ENCODE measurements at regions not wholly inside any gene's neighbourhood (a gene's known extent, or its start where the extent isn't known, plus 50 kb on each side); places are given as distances from the start of the nearest gene placed in this dataset.

- Mint-ChIP-seq H3K27me3 (ENCODE audit: low read depth) (peaks cover 24% of the 10 kb centered on the region), H3K4me1 (ENCODE audit: low read depth) (peaks cover 57% of the 10 kb centered on the region), H3K9me3 (peaks cover 10% of the 10 kb centered on the region), H3K4me3 (ENCODE audit: low read depth) (no peak overlapping the region), H3K36me3 (ENCODE audit: low read depth) (peaks cover 2% of the 10 kb centered on the region), H3K27ac (no peak overlapping the region)
- intact Hi-C loops (cut with micrococcal nuclease) = loop anchor here (1.0 to 2.0 kb wide), 2 partner anchors 17 to 24 kb away; no protein-coding TSS in a partner anchor
- DNase-seq (ENCODE audit: low spot score) = no peak
Observed at GRCh38 chr15:70503798-70504298, 259.5 kb downstream of the UACA start.

- H3K9me3 Mint-ChIP-seq = peaks cover 4% of the 10 kb centered on the region
- peaks cover 50% of the 10 kb centered on the region for H3K4me1 Mint-ChIP-seq (ENCODE audit: low read depth)
- no peak overlapping the region for H3K4me3 Mint-ChIP-seq (ENCODE audit: low read depth)
- intact Hi-C loops (cut with micrococcal nuclease) = no loop called here
- H3K27ac Mint-ChIP-seq = no peak overlapping the region
- peaks cover 29% of the 10 kb centered on the region for H3K27me3 Mint-ChIP-seq (ENCODE audit: low read depth)
- no peaks in the 10 kb centered on the region for H3K36me3 Mint-ChIP-seq (ENCODE audit: low read depth)
- no peak for DNase-seq (ENCODE audit: low spot score)
Observed at GRCh38 chr15:70503073-70503745, 260.1 kb downstream of the UACA start.

GRCh38 chr15:70502529-70502928 is 260.8 kb downstream of the UACA start:
- intact Hi-C loops (cut with micrococcal nuclease) = no loop called here
- Mint-ChIP-seq H3K4me1 (ENCODE audit: low read depth) (peaks cover 47% of the 10 kb centered on the region), H3K36me3 (ENCODE audit: low read depth) (no peaks in the 10 kb centered on the region), H3K27me3 (ENCODE audit: low read depth) (peaks cover 35% of the 10 kb centered on the region), H3K27ac (no peak overlapping the region), H3K9me3 (peaks cover 4% of the 10 kb centered on the region), H3K4me3 (ENCODE audit: low read depth) (no peak overlapping the region)
- no peak for DNase-seq (ENCODE audit: low spot score)

GRCh38 chr15:70501849-70502248 is 261.5 kb downstream of the UACA start:
- H3K4me1 Mint-ChIP-seq (ENCODE audit: low read depth) = peaks cover 47% of the 10 kb centered on the region
- no peak overlapping the region for H3K4me3 Mint-ChIP-seq (ENCODE audit: low read depth)
- DNase-seq (ENCODE audit: low spot score) = no peak
- intact Hi-C loops (cut with micrococcal nuclease) = no loop called here
- peaks cover 37% of the 10 kb centered on the region for H3K27me3 Mint-ChIP-seq (ENCODE audit: low read depth)
- H3K27ac Mint-ChIP-seq = no peak overlapping the region
- no peaks in the 10 kb centered on the region for H3K36me3 Mint-ChIP-seq (ENCODE audit: low read depth)
- H3K9me3 Mint-ChIP-seq = peaks cover 2% of the 10 kb centered on the region

GRCh38 chr15:70501121-70501727 is 262.1 kb downstream of the UACA start:
- no peaks in the 10 kb centered on the region for H3K36me3 Mint-ChIP-seq (ENCODE audit: low read depth)
- peaks cover 42% of the 10 kb centered on the region for H3K27me3 Mint-ChIP-seq (ENCODE audit: low read depth)
- intact Hi-C loops (cut with micrococcal nuclease) = no loop called here
- peaks cover 45% of the 10 kb centered on the region for H3K4me1 Mint-ChIP-seq (ENCODE audit: low read depth)
- no peak overlapping the region for H3K27ac Mint-ChIP-seq
- no peaks in the 10 kb centered on the region for H3K9me3 Mint-ChIP-seq
- DNase-seq (ENCODE audit: low spot score) = no peak
- no peak overlapping the region for H3K4me3 Mint-ChIP-seq (ENCODE audit: low read depth)

- peaks cover 53% of the 10 kb centered on the region for H3K27me3 Mint-ChIP-seq (ENCODE audit: low read depth)
- H3K4me3 Mint-ChIP-seq (ENCODE audit: low read depth) = no peak overlapping the region
- no peak for DNase-seq (ENCODE audit: low spot score)
- H3K9me3 Mint-ChIP-seq = no peaks in the 10 kb centered on the region
- intact Hi-C loops (cut with micrococcal nuclease) = loop anchor here (10.0 kb wide), 1 partner anchor 1175 kb away; no protein-coding TSS in a partner anchor
- no peak overlapping the region for H3K27ac Mint-ChIP-seq
- no peaks in the 10 kb centered on the region for H3K36me3 Mint-ChIP-seq (ENCODE audit: low read depth)
- H3K4me1 Mint-ChIP-seq (ENCODE audit: low read depth) = peaks cover 40% of the 10 kb centered on the region
Observed at GRCh38 chr15:70499791-70500190, 263.6 kb downstream of the UACA start.

- no peak overlapping the region for H3K4me3 Mint-ChIP-seq (ENCODE audit: low read depth)
- H3K36me3 Mint-ChIP-seq (ENCODE audit: low read depth) = no peaks in the 10 kb centered on the region
- H3K4me1 Mint-ChIP-seq (ENCODE audit: low read depth) = peaks cover 39% of the 10 kb centered on the region
- intact Hi-C loops (cut with micrococcal nuclease) = loop anchor here (10.0 kb wide), 1 partner anchor 1173 kb away; no protein-coding TSS in a partner anchor
- no peak for DNase-seq (ENCODE audit: low spot score)
- H3K9me3 Mint-ChIP-seq = no peaks in the 10 kb centered on the region
- H3K27me3 Mint-ChIP-seq (ENCODE audit: low read depth) = peaks cover 57% of the 10 kb centered on the region
- no peak overlapping the region for H3K27ac Mint-ChIP-seq
Observed at GRCh38 chr15:70498096-70498626, 265.2 kb downstream of the UACA start.

- H3K4me3 Mint-ChIP-seq (ENCODE audit: low read depth) = no peak overlapping the region
- H3K9me3 Mint-ChIP-seq = no peaks in the 10 kb centered on the region
- peaks cover 57% of the 10 kb centered on the region for H3K27me3 Mint-ChIP-seq (ENCODE audit: low read depth)
- no peaks in the 10 kb centered on the region for H3K36me3 Mint-ChIP-seq (ENCODE audit: low read depth)
- peaks cover 39% of the 10 kb centered on the region for H3K4me1 Mint-ChIP-seq (ENCODE audit: low read depth)
- no peak for DNase-seq (ENCODE audit: low spot score)
- intact Hi-C loops (cut with micrococcal nuclease) = loop anchor here (10.0 kb wide), 1 partner anchor 1173 kb away; no protein-coding TSS in a partner anchor
- H3K27ac Mint-ChIP-seq = no peak overlapping the region
Observed at GRCh38 chr15:70497661-70498060, 265.7 kb downstream of the UACA start.

- intact Hi-C loops (cut with micrococcal nuclease) = loop anchor here (10.0 kb wide), 1 partner anchor 1171 kb away; no protein-coding TSS in a partner anchor
- Mint-ChIP-seq H3K36me3 (ENCODE audit: low read depth) (no peaks in the 10 kb centered on the region), H3K4me1 (ENCODE audit: low read depth) (peaks cover 51% of the 10 kb centered on the region)
Observed at GRCh38 chr15:70495991-70496599, 267.3 kb downstream of the UACA start.

GRCh38 chr15:70494852-70495571 is 268.3 kb downstream of the UACA start:
- intact Hi-C loops (cut with micrococcal nuclease) = loop anchor here (1.0 to 10.0 kb wide), 2 partner anchors 9 to 1170 kb away; no protein-coding TSS in a partner anchor

More at GRCh38 chr15:70495991-70496599, 267.3 kb downstream of the UACA start:
- no peaks in the 10 kb centered on the region for H3K9me3 Mint-ChIP-seq
- no peak for DNase-seq (ENCODE audit: low spot score)
- H3K4me3 Mint-ChIP-seq (ENCODE audit: low read depth) = no peak overlapping the region
- peaks cover 51% of the 10 kb centered on the region for H3K27me3 Mint-ChIP-seq (ENCODE audit: low read depth)
- H3K27ac Mint-ChIP-seq = no peak overlapping the region

GRCh38 chr15:70494517-70494851 is 268.9 kb downstream of the UACA start:
- intact Hi-C loops (cut with micrococcal nuclease) = loop anchor here (1.0 to 10.0 kb wide), 2 partner anchors 8 to 1170 kb away; no protein-coding TSS in a partner anchor
- Mint-ChIP-seq H3K4me3 (ENCODE audit: low read depth) (no peak overlapping the region), H3K27me3 (ENCODE audit: low read depth) (peaks cover 46% of the 10 kb centered on the region), H3K4me1 (ENCODE audit: low read depth) (peaks cover 63% of the 10 kb centered on the region), H3K9me3 (no peaks in the 10 kb centered on the region), H3K36me3 (ENCODE audit: low read depth) (no peaks in the 10 kb centered on the region), H3K27ac (no peak overlapping the region)
- no peak for DNase-seq (ENCODE audit: low spot score)

More at GRCh38 chr15:70494852-70495571, 268.3 kb downstream of the UACA start:
- H3K9me3 Mint-ChIP-seq = no peaks in the 10 kb centered on the region
- no peaks in the 10 kb centered on the region for H3K36me3 Mint-ChIP-seq (ENCODE audit: low read depth)
- H3K4me3 Mint-ChIP-seq (ENCODE audit: low read depth) = no peak overlapping the region
- H3K27me3 Mint-ChIP-seq (ENCODE audit: low read depth) = peaks cover 47% of the 10 kb centered on the region
- peaks cover 59% of the 10 kb centered on the region for H3K4me1 Mint-ChIP-seq (ENCODE audit: low read depth)
- H3K27ac Mint-ChIP-seq = no peak overlapping the region
- no peak for DNase-seq (ENCODE audit: low spot score)

Measured in activated T-helper 2 cell treated with anti-CD3 and anti-CD28 coated beads, Interferon-gamma antibody, Interleukin-2, Interleukin-4, amounts not matched to agents 10 μg/mL and 5 μg/mL and 100 μg/mL, durations not matched to agents 14 hours and 24 hours and 36 hours (primary cell).